Endothelial cell of umbilical vein (primary cell): ENCODE measurements at regions not wholly inside any gene's neighbourhood (a gene's known extent, or its start where the extent isn't known, plus 50 kb on each side); places are given as distances from the start of the nearest gene placed in this dataset.

Experiments used
- BruUV-seq: library from RNA; stranded (reverse); fragments of 400-500 nt; replicated peaks from 2 replicates; lab custom pipeline; 2021; lab: Mats Ljungman, UMichigan
- CTCF ChIA-PET: fragments of 300-600, 350-600 bp; sonication (Branson Sonifier 250); formaldehyde crosslinking; loops from one replicate; lab custom pipeline; 2021; ENCODE audit warnings: antibody characterized with exemption, inconsistent platforms; lab: Charles Lee
- POLR2A ChIA-PET: fragments of 300-600, 350-600 bp; sonication (Branson Sonifier 250); formaldehyde crosslinking; loops from one replicate; lab custom pipeline; 2021; ENCODE audit warnings: antibody characterized with exemption, inconsistent platforms; lab: Charles Lee
- DNase-seq: peaks from one replicate; pipeline ENCODE4 v3.0.0-alpha.2; 2011; ENCODE audit warnings: low read depth, low spot score
- FAIRE-seq: peaks from 2 replicates; lab custom pipeline; 2011; peaks lifted over from hg19 to GRCh38; lab: Jason Lieb, UNC
- H2AFZ ChIP-seq: 2 replicates; pipeline ENCODE4 v1.6.0; 2012; ENCODE audit warnings: low read depth, low read length, control low read depth, inconsistent platforms
- H3K27ac ChIP-seq: 2 replicates; pipeline ENCODE4 v1.5.1; 2011; ENCODE audit warnings: low read depth, mild to moderate bottlenecking, control low read depth, low read length, moderate library complexity; ENCODE audit not compliant: insufficient read depth
- H3K27me3 ChIP-seq, 2 experiments: 2 replicates each; pipeline versions ENCODE4 v1.6.0 to v1.6.1; 2011; ENCODE audit warnings: low read length in 2 of 2, mixed read lengths in 1 of 2; ENCODE audit not compliant: control insufficient read depth in 2 of 2, insufficient read depth in 2 of 2
- H3K36me3 ChIP-seq, 2 experiments: 2 replicates in 1 of 2; 3 replicates in 1 of 2; pipeline ENCODE4 v1.5.1; 2011; ENCODE audit warnings: low read length in 2 of 2, mild to moderate bottlenecking in 1 of 2, moderate library complexity in 1 of 2; ENCODE audit not compliant: control insufficient read depth in 2 of 2, insufficient read depth in 2 of 2; ENCODE audit errors: extremely low read depth in 1 of 2
- H3K4me1 ChIP-seq: 3 replicates; pipeline ENCODE4 v1.5.1; 2011; ENCODE audit warnings: mild to moderate bottlenecking, low read length; ENCODE audit not compliant: control insufficient read depth, insufficient read depth; ENCODE audit errors: extremely low read depth
- H3K4me2 ChIP-seq: 2 replicates; pipeline ENCODE4 v1.6.1; 2011; ENCODE audit warnings: low read length, control low read depth, mixed read lengths; ENCODE audit not compliant: insufficient read depth
- H3K4me3 ChIP-seq, 3 experiments: fragments of 200-600 bp in 1 of 3; sonication (generic), shearing (Covaris generic) in 1 of 3; replicated peaks in 1 of 3; 2 replicates each; pipeline ENCODE4 v1.5.1; 2011 to 2016; ENCODE audit warnings: control low read depth in 3 of 3, low read length in 3 of 3, mild to moderate bottlenecking in 2 of 3, inconsistent platforms in 1 of 3, low read depth in 1 of 3, moderate library complexity in 1 of 3; ENCODE audit not compliant: insufficient read depth in 1 of 3
- H3K79me2 ChIP-seq: 2 replicates; pipeline ENCODE4 v1.6.0; 2012; ENCODE audit warnings: low read length, inconsistent platforms; ENCODE audit not compliant: control insufficient read depth, insufficient read depth
- H3K9ac ChIP-seq: replicated peaks from 2 replicates; pipeline ENCODE3; 2011; ENCODE audit warnings: low read length, control low read depth; ENCODE audit not compliant: insufficient read depth; ENCODE audit errors: extremely low read depth
- H3K9me1 ChIP-seq: replicated peaks from 3 replicates; pipeline ENCODE4 v1.6.0; 2011; ENCODE audit warnings: mild to moderate bottlenecking, low read length; ENCODE audit not compliant: control insufficient read depth, insufficient read depth; ENCODE audit errors: extremely low read depth
- H3K9me3 ChIP-seq: replicated peaks from 2 replicates; pipeline ENCODE4 v1.5.1; 2012; ENCODE audit warnings: low read length, inconsistent platforms; ENCODE audit not compliant: control insufficient read depth, insufficient read depth
- H4K20me1 ChIP-seq: replicated peaks from 2 replicates; pipeline ENCODE3; 2011; ENCODE audit warnings: mild to moderate bottlenecking, low read length; ENCODE audit not compliant: control insufficient read depth, insufficient read depth; ENCODE audit errors: extremely low read depth
- CTCF ChIP-seq, 2 donors: IDR thresholded peaks; 1 replicate in 1 of 2; 2 replicates in 1 of 2; pipeline ENCODE4 v1.5.1; 2011; ENCODE audit warnings: low read length in 2 of 2, mild to moderate bottlenecking in 2 of 2, moderate library complexity in 2 of 2, control low read depth in 1 of 2, inconsistent platforms in 1 of 2, low read depth in 1 of 2; ENCODE audit not compliant: insufficient read depth in 1 of 2; ENCODE audit errors: extremely low read depth in 1 of 2
- EZH2 ChIP-seq: IDR thresholded peaks from 2 replicates; pipeline ENCODE4 v1.6.1; 2012; ENCODE audit warnings: borderline replicate concordance, low read depth, mild to moderate bottlenecking, moderate library complexity, low read length, inconsistent platforms; ENCODE audit not compliant: severe bottlenecking
- FOS ChIP-seq: IDR thresholded peaks from 2 replicates; pipeline ENCODE4 v1.6.1; 2011; ENCODE audit warnings: mild to moderate bottlenecking, low read length, moderate library complexity, borderline replicate concordance; ENCODE audit not compliant: insufficient read depth
- GATA2 ChIP-seq: IDR thresholded peaks from 2 replicates; pipeline ENCODE4 v1.7.0; 2011; ENCODE audit warnings: low read depth, mild to moderate bottlenecking, moderate library complexity, mixed read lengths, low read length; ENCODE audit not compliant: insufficient read length, insufficient read depth
- JUN ChIP-seq: IDR thresholded peaks from 2 replicates; pipeline ENCODE4 v1.6.1; 2011; ENCODE audit warnings: borderline replicate concordance, low read depth; ENCODE audit not compliant: insufficient read length, insufficient read depth
- MAX ChIP-seq: IDR thresholded peaks from 2 replicates; pipeline ENCODE4 v1.6.1; 2011; ENCODE audit not compliant: insufficient read depth, insufficient read length
- MYC ChIP-seq: IDR thresholded peaks from one replicate; pipeline ENCODE4 v1.6.1; 2011; ENCODE audit warnings: mild to moderate bottlenecking, low read depth, low read length
- POLR2A ChIP-seq: IDR thresholded peaks from 2 replicates; pipeline ENCODE4 v1.6.1; 2012; ENCODE audit warnings: low read depth, mild to moderate bottlenecking, control low read depth, low read length
- POLR2AphosphoS5 ChIP-seq: IDR thresholded peaks from 2 replicates; pipeline ENCODE4 v1.6.1; 2012; ENCODE audit warnings: low read depth, mild to moderate bottlenecking, control low read depth, low read length, moderate library complexity; ENCODE audit not compliant: insufficient read depth
- dilution Hi-C: fragments of 300-500 bp; cut with MboI; formaldehyde crosslinking; loops from one replicate; pipeline ENCODE4 v1.15.0; 2019; ENCODE audit warnings: low sequenced_read_pairs; ENCODE audit not compliant: extremely low pct_ligation_motif_present
- intact Hi-C: fragments of 100-400 bp; cut with micrococcal nuclease; formaldehyde crosslinking; loops from one replicate; pipeline ENCODE4 v1.10.0; 2022

- Histone ChIP-seq H3K36me3 (no peaks in the 10 kb centered on the region), H4K20me1 (no peaks in the 10 kb centered on the region), H2AFZ (no peak overlapping the region), H3K4me3 (no peak overlapping the region), H3K27ac (no peak overlapping the region), H3K9me3 (no peaks in the 10 kb centered on the region), H3K4me2 (no peak overlapping the region), H3K9ac (no peak overlapping the region), H3K4me1 (no peaks in the 10 kb centered on the region), H3K79me2 (no peaks in the 10 kb centered on the region), H3K27me3 (no peaks in the 10 kb centered on the region), H3K9me1 (no peaks in the 10 kb centered on the region)
- CTCF ChIA-PET: no interaction called here
- DNase-seq (no peak), FAIRE-seq (no peak)
- intact Hi-C loops (no loop called here), dilution Hi-C loops (no loop called here)
- no TSS peak for BruUV-seq
- POLR2A ChIA-PET: no interaction called here
- no peak for TF ChIP-seq EZH2
- no peak for TF ChIP-seq POLR2AphosphoS5
- TF ChIP-seq GATA2: no peak
- TF ChIP-seq MAX: no peak
- no peak for TF ChIP-seq JUN
- TF ChIP-seq POLR2A: no peak
- no peak for TF ChIP-seq FOS
- no peak for TF ChIP-seq MYC
- TF ChIP-seq CTCF (IDR thresholded peaks at IDR 0.05; ENCODE audit: extremely low read depth in 1 of 2, insufficient read depth in 1 of 2, low read depth in 1 of 2, low read length in 2 of 2): no peak
These were observed 226.0 kb upstream of the PPP1R2C start for GRCh38 chrX:43003939-43004338.
